ENCODE measurements at regions not wholly inside any gene's neighbourhood (a gene's known extent, or its start where the extent isn't known, plus 50 kb on each side); places are given as distances from the start of the nearest gene placed in this dataset.

GRCh38 chr6:156634951-156635371, 142.2 kb upstream of the ARID1B start:
- TF ChIP-seq PPARA (CRISPR knock-in tag; IDR thresholded peaks at IDR 0.05; ENCODE audit: borderline replicate concordance) (no peak), ZFP30 (CRISPR knock-in tag; IDR thresholded peaks at IDR 0.05) (no peak), TCF4 (CRISPR knock-in tag; IDR thresholded peaks at IDR 0.05; ENCODE audit: borderline replicate concordance) (no peak), SNAI2 (CRISPR knock-in tag; IDR thresholded peaks at IDR 0.05) (no peak), OSR1 (CRISPR knock-in tag; IDR thresholded peaks at IDR 0.05) (no peak), ZNF565 (CRISPR knock-in tag; conservative IDR thresholded peaks at IDR 0.05; ENCODE audit: low read depth) (no peak), ZFP3 (CRISPR knock-in tag; IDR thresholded peaks at IDR 0.05) (no peak), RARB (CRISPR knock-in tag; IDR thresholded peaks at IDR 0.05) (no peak), ISL1 (CRISPR knock-in tag; IDR thresholded peaks at IDR 0.05) (no peak), PATZ1 (CRISPR knock-in tag; IDR thresholded peaks at IDR 0.05; ENCODE audit: borderline replicate concordance) (no peak), ZNF8 (CRISPR knock-in tag; IDR thresholded peaks at IDR 0.05) (no peak)
- TF ChIP-seq, protein P1, sequence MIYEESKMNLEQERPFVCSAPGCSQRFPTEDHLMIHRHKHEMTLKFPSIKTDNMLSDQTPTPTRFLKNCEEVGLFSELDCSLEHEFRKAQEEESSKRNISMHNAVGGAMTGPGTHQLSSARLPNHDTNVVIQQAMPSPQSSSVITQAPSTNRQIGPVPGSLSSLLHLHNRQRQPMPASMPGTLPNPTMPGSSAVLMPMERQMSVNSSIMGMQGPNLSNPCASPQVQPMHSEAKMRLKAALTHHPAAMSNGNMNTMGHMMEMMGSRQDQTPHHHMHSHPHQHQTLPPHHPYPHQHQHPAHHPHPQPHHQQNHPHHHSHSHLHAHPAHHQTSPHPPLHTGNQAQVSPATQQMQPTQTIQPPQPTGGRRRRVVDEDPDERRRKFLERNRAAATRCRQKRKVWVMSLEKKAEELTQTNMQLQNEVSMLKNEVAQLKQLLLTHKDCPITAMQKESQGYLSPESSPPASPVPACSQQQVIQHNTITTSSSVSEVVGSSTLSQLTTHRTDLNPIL (CRISPR knock-in tag; IDR thresholded peaks at IDR 0.05; ENCODE audit: low read depth): no peak
- TF ChIP-seq, protein P2, sequence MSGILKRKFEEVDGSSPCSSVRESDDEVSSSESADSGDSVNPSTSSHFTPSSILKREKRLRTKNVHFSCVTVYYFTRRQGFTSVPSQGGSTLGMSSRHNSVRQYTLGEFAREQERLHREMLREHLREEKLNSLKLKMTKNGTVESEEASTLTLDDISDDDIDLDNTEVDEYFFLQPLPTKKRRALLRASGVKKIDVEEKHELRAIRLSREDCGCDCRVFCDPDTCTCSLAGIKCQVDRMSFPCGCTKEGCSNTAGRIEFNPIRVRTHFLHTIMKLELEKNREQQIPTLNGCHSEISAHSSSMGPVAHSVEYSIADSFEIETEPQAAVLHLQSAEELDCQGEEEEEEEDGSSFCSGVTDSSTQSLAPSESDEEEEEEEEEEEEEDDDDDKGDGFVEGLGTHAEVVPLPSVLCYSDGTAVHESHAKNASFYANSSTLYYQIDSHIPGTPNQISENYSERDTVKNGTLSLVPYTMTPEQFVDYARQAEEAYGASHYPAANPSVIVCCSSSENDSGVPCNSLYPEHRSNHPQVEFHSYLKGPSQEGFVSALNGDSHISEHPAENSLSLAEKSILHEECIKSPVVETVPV (CRISPR knock-in tag; IDR thresholded peaks at IDR 0.05): no peak
- TF ChIP-seq, protein P3, sequence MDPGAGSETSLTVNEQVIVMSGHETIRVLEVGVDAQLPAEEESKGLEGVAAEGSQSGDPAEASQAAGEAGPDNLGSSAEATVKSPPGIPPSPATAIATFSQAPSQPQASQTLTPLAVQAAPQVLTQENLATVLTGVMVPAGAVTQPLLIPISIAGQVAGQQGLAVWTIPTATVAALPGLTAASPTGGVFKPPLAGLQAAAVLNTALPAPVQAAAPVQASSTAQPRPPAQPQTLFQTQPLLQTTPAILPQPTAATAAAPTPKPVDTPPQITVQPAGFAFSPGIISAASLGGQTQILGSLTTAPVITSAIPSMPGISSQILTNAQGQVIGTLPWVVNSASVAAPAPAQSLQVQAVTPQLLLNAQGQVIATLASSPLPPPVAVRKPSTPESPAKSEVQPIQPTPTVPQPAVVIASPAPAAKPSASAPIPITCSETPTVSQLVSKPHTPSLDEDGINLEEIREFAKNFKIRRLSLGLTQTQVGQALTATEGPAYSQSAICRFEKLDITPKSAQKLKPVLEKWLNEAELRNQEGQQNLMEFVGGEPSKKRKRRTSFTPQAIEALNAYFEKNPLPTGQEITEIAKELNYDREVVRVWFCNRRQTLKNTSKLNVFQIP (CRISPR knock-in tag; IDR thresholded peaks at IDR 0.05; ENCODE audit: borderline replicate concordance, low read depth): no peak
